ENCODE measurements at regions not wholly inside any gene's neighbourhood (a gene's known extent, or its start where the extent isn't known, plus 50 kb on each side); places are given as distances from the start of the nearest gene placed in this dataset.
A peak's percentile ranks its signal among the peaks of the same experiment; 100 is the strongest.

GRCh38 chr12:127214186-127214585, 1052.8 kb upstream of the TMEM132C start:
- DNase-seq, result no peak

GRCh38 chr12:127223011-127223410, 1044.0 kb upstream of the TMEM132C start:
- no peak for DNase-seq

- no peak for DNase-seq
Observed at GRCh38 chr12:127223731-127224130, 1043.2 kb upstream of the TMEM132C start.

- peak; percentile 99 for DNase-seq
Observed at GRCh38 chr12:127230843-127231260, 1036.1 kb upstream of the TMEM132C start.

GRCh38 chr12:127231371-127231770, 1035.6 kb upstream of the TMEM132C start:
- no peak for DNase-seq

- DNase-seq, result no peak
Observed at GRCh38 chr12:127233016-127233415, 1034.0 kb upstream of the TMEM132C start.

GRCh38 chr12:127235761-127236160, 1031.2 kb upstream of the TMEM132C start:
- DNase-seq, result no peak

GRCh38 chr12:127236491-127236890, 1030.5 kb upstream of the TMEM132C start:
- DNase-seq, result no peak

- DNase-seq, result no peak
Observed at GRCh38 chr12:127237151-127237550, 1029.8 kb upstream of the TMEM132C start.

GRCh38 chr12:127238107-127238506, 1028.9 kb upstream of the TMEM132C start:
- DNase-seq, result no peak

- no peak for DNase-seq
Observed at GRCh38 chr12:127239781-127240180, 1027.2 kb upstream of the TMEM132C start.

- DNase-seq, result no peak
Observed at GRCh38 chr12:127240249-127240929, 1026.6 kb upstream of the TMEM132C start.

GRCh38 chr12:127241072-127241817, 1025.7 kb upstream of the TMEM132C start:
- peak; percentile 32 for DNase-seq

GRCh38 chr12:127245009-127245408, 1022.0 kb upstream of the TMEM132C start:
- peak; percentile 31 for DNase-seq

- peak; percentile 65 for DNase-seq
Observed at GRCh38 chr12:127245437-127245836, 1021.5 kb upstream of the TMEM132C start.

GRCh38 chr12:127247937-127248336, 1019.0 kb upstream of the TMEM132C start:
- DNase-seq, result no peak

- no peak for DNase-seq
Observed at GRCh38 chr12:127249428-127249827, 1017.5 kb upstream of the TMEM132C start.

- no peak for DNase-seq
Observed at GRCh38 chr12:127253797-127254327, 1013.1 kb upstream of the TMEM132C start.

- no peak for DNase-seq
Observed at GRCh38 chr12:127254420-127254955, 1012.5 kb upstream of the TMEM132C start.

GRCh38 chr12:127257366-127257935, 1009.5 kb upstream of the TMEM132C start:
- peak; percentile 68 for DNase-seq

GRCh38 chr12:127260531-127260930, 1006.4 kb upstream of the TMEM132C start:
- peak; percentile 66 for DNase-seq

- DNase-seq, result peak; percentile 18
Observed at GRCh38 chr12:127260999-127261398, 1006.0 kb upstream of the TMEM132C start.

- DNase-seq, result no peak
Observed at GRCh38 chr12:127262615-127263014, 1004.4 kb upstream of the TMEM132C start.
